ENCODE measurements at regions not wholly inside any gene's neighbourhood (a gene's known extent, or its start where the extent isn't known, plus 50 kb on each side); places are given as distances from the start of the nearest gene placed in this dataset.
"Not testable (repeated sequence)": the region's sequence is repeated elsewhere in the genome, so short reads cannot be mapped to it uniquely, and the experiment has no call there.

DNA sequence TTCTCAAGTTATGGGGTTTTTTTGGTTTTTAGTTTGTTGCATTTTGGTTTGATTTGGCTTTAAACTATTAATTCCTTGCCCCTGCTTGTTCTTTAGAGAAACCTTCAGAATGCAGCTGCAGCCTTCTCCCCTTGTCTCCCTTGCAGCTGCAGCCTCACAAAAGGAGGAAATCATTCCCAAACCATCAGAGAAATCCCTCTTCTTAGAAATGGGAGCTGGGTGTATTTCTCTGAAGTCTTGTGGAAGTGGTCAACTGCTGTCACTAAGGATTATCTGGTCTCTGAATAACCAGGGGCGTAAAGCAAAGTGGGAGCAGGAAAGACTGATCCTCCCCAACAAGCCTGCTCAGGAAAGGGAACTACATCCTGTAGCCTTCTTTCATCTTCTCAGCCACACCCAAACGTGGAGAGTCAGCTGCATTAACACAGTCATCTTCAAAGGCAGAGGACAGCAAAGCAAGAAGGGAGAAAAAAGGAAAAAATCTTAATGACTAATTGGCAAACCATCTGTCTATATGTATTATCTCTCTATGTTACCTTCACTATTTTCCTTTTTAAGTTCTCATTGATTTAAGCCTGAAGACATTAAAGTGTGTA is 1834.1 kb upstream of the PIK3C3 start:
- WGBS, result 91% methylated on average over 1 of the region's 2 CpGs
- H2AFZ ChIP-seq (ENCODE audit: low read depth, low read length), result no peak overlapping the region
- H4K91ac ChIP-seq (ENCODE audit: low read length), result no peak overlapping the region
- H3K4me1 ChIP-seq (ENCODE audit: control insufficient read depth, insufficient read depth, low read depth, low read length), result no peaks in the 10 kb centered on the region
- no peak overlapping the region for H4K8ac ChIP-seq (ENCODE audit: low read length)
- no peak overlapping the region for H3K4me3 ChIP-seq (ENCODE audit: insufficient read depth in 1 of 2, low read depth in 1 of 2, low read length in 2 of 2)
- H3K36me3 ChIP-seq (ENCODE audit: control insufficient read depth in 1 of 2, insufficient read depth in 2 of 2, low read depth in 1 of 2, low read length in 2 of 2), result no peaks in the 10 kb centered on the region
- no peak overlapping the region for H3K27ac ChIP-seq (ENCODE audit: low read length, poor library complexity, severe bottlenecking)
- no peak overlapping the region for H2BK120ac ChIP-seq (ENCODE audit: low read depth, low read length)
- H2BK12ac ChIP-seq (ENCODE audit: low read length in 2 of 2), result peak overlapping the region in 1 of 2 experiments; percentile 15
- H3K9me3 ChIP-seq (ENCODE audit: control insufficient read depth, low read length), result no peaks in the 10 kb centered on the region
- H3K9ac ChIP-seq (ENCODE audit: low read length), result no peak overlapping the region
- no peaks in the 10 kb centered on the region for H3K79me1 ChIP-seq (replicated peaks; ENCODE audit: low read length, poor library complexity, severe bottlenecking)
- no peak overlapping the region for H3K18ac ChIP-seq (ENCODE audit: low read depth in 1 of 2, low read length in 2 of 2)
- no peak overlapping the region for H2BK5ac ChIP-seq (ENCODE audit: low read depth, low read length, poor library complexity, severe bottlenecking)
- no peaks in the 10 kb centered on the region for H3K27me3 ChIP-seq (ENCODE audit: control insufficient read depth in 1 of 2, insufficient read depth in 1 of 2, low read length in 2 of 2)
- no peak overlapping the region for H3K23ac ChIP-seq (ENCODE audit: low read length in 2 of 2)
- H3K4ac ChIP-seq (ENCODE audit: low read depth in 1 of 2, low read length in 2 of 2), result no peak overlapping the region
- H3K14ac ChIP-seq (ENCODE audit: low read length in 2 of 2), result no peak overlapping the region
- no peak overlapping the region for H2AK5ac ChIP-seq (ENCODE audit: low read length, severe bottlenecking)
- no peak overlapping the region for H2BK15ac ChIP-seq (ENCODE audit: low read depth, poor library complexity, severe bottlenecking)
- no peak for DNase-seq
- H3K4me2 ChIP-seq (ENCODE audit: low read length, poor library complexity, severe bottlenecking), result no peak overlapping the region

DNA sequence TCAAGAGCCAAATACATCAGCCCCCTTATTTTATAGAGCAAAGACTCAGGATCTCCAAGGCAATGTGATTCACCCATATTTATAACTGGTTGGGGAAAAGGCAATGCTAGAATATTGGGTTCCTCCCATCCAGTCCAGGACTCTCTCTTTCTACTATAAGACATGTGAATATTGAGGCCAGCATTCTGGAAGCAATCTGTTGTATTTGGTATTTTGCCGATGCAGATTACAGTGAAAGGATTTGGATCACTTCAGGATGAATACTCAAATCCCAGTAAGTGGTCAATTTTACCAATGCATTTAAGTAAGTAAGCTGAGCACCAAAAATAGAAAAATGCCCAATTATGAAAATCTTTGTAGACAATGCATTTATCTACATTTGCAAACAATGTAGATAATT is 1834.7 kb upstream of the PIK3C3 start:
- Histone ChIP-seq H2BK12ac (ENCODE audit: low read length in 2 of 2) (no peak overlapping the region), H2AK5ac (ENCODE audit: low read length, severe bottlenecking) (no peak overlapping the region), H3K9me3 (ENCODE audit: control insufficient read depth, low read length) (no peaks in the 10 kb centered on the region), H4K91ac (ENCODE audit: low read length) (no peak overlapping the region), H2BK120ac (ENCODE audit: low read depth, low read length) (no peak overlapping the region), H3K18ac (ENCODE audit: low read depth in 1 of 2, low read length in 2 of 2) (no peak overlapping the region), H3K4me1 (ENCODE audit: control insufficient read depth, insufficient read depth, low read depth, low read length) (no peaks in the 10 kb centered on the region), H4K8ac (ENCODE audit: low read length) (no peak overlapping the region), H3K36me3 (ENCODE audit: control insufficient read depth in 1 of 2, insufficient read depth in 2 of 2, low read depth in 1 of 2, low read length in 2 of 2) (no peaks in the 10 kb centered on the region), H3K4me3 (ENCODE audit: insufficient read depth in 1 of 2, low read depth in 1 of 2, low read length in 2 of 2) (no peak overlapping the region), H3K23ac (ENCODE audit: low read length in 2 of 2) (no peak overlapping the region), H2AFZ (ENCODE audit: low read depth, low read length) (no peak overlapping the region), H3K4ac (ENCODE audit: low read depth in 1 of 2, low read length in 2 of 2) (no peak overlapping the region), H3K9ac (ENCODE audit: low read length) (no peak overlapping the region), H2BK15ac (ENCODE audit: low read depth, poor library complexity, severe bottlenecking) (no peak overlapping the region), H2BK5ac (ENCODE audit: low read depth, low read length, poor library complexity, severe bottlenecking) (no peak overlapping the region), H3K27me3 (ENCODE audit: control insufficient read depth in 1 of 2, insufficient read depth in 1 of 2, low read length in 2 of 2) (no peaks in the 10 kb centered on the region), H3K79me1 (replicated peaks; ENCODE audit: low read length, poor library complexity, severe bottlenecking) (no peaks in the 10 kb centered on the region), H3K27ac (ENCODE audit: low read length, poor library complexity, severe bottlenecking) (no peak overlapping the region), H3K14ac (ENCODE audit: low read length in 2 of 2) (no peak overlapping the region), H3K4me2 (ENCODE audit: low read length, poor library complexity, severe bottlenecking) (no peak overlapping the region)
- 100% methylated on average over 1 of the region's 1 CpG for WGBS
- no peak for DNase-seq

DNA sequence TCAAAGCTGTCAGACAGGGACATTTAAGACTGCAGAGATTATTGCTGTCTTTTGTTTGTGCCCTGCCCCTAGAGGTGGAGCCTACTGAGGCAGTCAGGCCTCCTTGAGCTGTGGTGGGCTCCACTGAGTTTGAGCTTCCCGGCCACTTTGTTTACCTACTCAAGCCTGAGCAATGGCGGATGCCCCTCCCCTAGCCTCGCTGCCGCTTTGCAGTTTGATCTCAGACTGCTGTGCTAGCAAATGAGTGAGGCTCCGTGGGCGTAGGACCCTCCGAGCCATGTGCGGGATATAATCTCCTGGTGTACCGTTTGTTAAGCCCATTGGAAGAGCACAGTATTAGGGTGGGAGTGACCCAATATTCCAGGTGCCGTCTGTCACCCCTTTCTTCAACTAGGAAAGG is 1835.5 kb upstream of the PIK3C3 start:
- not testable (repeated sequence) for H3K23ac ChIP-seq (ENCODE audit: low read length in 2 of 2); H3K9ac ChIP-seq (ENCODE audit: low read length); H4K91ac ChIP-seq (ENCODE audit: low read length); H4K8ac ChIP-seq (ENCODE audit: low read length); H3K36me3 ChIP-seq (ENCODE audit: control insufficient read depth in 1 of 2, insufficient read depth in 2 of 2, low read depth in 1 of 2, low read length in 2 of 2); H3K4me3 ChIP-seq (ENCODE audit: insufficient read depth in 1 of 2, low read depth in 1 of 2, low read length in 2 of 2); H2BK15ac ChIP-seq (ENCODE audit: low read depth, poor library complexity, severe bottlenecking); H3K4ac ChIP-seq (ENCODE audit: low read depth in 1 of 2, low read length in 2 of 2); H3K18ac ChIP-seq (ENCODE audit: low read depth in 1 of 2, low read length in 2 of 2); H3K4me2 ChIP-seq (ENCODE audit: low read length, poor library complexity, severe bottlenecking); H3K9me3 ChIP-seq (ENCODE audit: control insufficient read depth, low read length); DNase-seq; H3K79me1 ChIP-seq (replicated peaks; ENCODE audit: low read length, poor library complexity, severe bottlenecking); H2BK12ac ChIP-seq (ENCODE audit: low read length in 2 of 2); H2AFZ ChIP-seq (ENCODE audit: low read depth, low read length); H3K27ac ChIP-seq (ENCODE audit: low read length, poor library complexity, severe bottlenecking); H3K4me1 ChIP-seq (ENCODE audit: control insufficient read depth, insufficient read depth, low read depth, low read length); H3K27me3 ChIP-seq (ENCODE audit: control insufficient read depth in 1 of 2, insufficient read depth in 1 of 2, low read length in 2 of 2); H3K14ac ChIP-seq (ENCODE audit: low read length in 2 of 2); H2BK120ac ChIP-seq (ENCODE audit: low read depth, low read length); H2AK5ac ChIP-seq (ENCODE audit: low read length, severe bottlenecking); H2BK5ac ChIP-seq (ENCODE audit: low read depth, low read length, poor library complexity, severe bottlenecking)
- 83% methylated on average over 10 of the region's 10 CpGs for WGBS

DNA sequence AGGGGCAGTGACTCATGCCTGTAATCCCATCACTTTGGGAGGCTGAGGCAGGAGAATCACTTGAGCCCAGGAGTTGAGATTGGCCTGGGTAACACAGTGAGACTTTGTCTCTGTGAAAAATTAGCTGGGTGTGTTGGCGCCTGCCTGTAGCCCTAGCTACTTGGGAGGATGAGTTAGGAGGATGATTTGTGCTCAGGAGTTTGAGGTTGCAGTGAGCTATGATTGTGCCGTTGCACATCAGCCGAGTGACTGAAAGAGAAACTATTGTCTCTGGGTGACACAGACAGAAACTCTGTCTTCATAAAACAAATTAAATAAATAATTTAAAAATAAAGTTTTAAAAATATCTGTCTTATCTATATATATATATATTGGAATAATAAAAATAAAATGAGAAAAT is 1844.6 kb upstream of the PIK3C3 start:
- no peak overlapping the region for H4K91ac ChIP-seq (ENCODE audit: low read length)

More for the DNA sequence above, 1844.6 kb upstream of the PIK3C3 start:
- H2AK5ac ChIP-seq (ENCODE audit: low read length, severe bottlenecking), result no peak overlapping the region
- no peak overlapping the region for H3K14ac ChIP-seq (ENCODE audit: low read length in 2 of 2)
- no peak for DNase-seq
- H2BK5ac ChIP-seq (ENCODE audit: low read depth, low read length, poor library complexity, severe bottlenecking), result no peak overlapping the region
- H3K18ac ChIP-seq (ENCODE audit: low read depth in 1 of 2, low read length in 2 of 2), result no peak overlapping the region
- H3K9me3 ChIP-seq (ENCODE audit: control insufficient read depth, low read length), result no peaks in the 10 kb centered on the region
- no peak overlapping the region for H2AFZ ChIP-seq (ENCODE audit: low read depth, low read length)
- WGBS, result 100% methylated on average over 1 of the region's 3 CpGs
- H3K23ac ChIP-seq (ENCODE audit: low read length in 2 of 2), result no peak overlapping the region
- no peaks in the 10 kb centered on the region for H3K27me3 ChIP-seq (ENCODE audit: control insufficient read depth in 1 of 2, insufficient read depth in 1 of 2, low read length in 2 of 2)
- no peak overlapping the region for H2BK120ac ChIP-seq (ENCODE audit: low read depth, low read length)
- no peak overlapping the region for H2BK12ac ChIP-seq (ENCODE audit: low read length in 2 of 2)
- H3K4ac ChIP-seq (ENCODE audit: low read depth in 1 of 2, low read length in 2 of 2), result no peak overlapping the region
- no peaks in the 10 kb centered on the region for H3K4me1 ChIP-seq (ENCODE audit: control insufficient read depth, insufficient read depth, low read depth, low read length)
- H3K27ac ChIP-seq (ENCODE audit: low read length, poor library complexity, severe bottlenecking), result no peak overlapping the region
- no peak overlapping the region for H3K9ac ChIP-seq (ENCODE audit: low read length)
- no peaks in the 10 kb centered on the region for H3K79me1 ChIP-seq (replicated peaks; ENCODE audit: low read length, poor library complexity, severe bottlenecking)
- H2BK15ac ChIP-seq (ENCODE audit: low read depth, poor library complexity, severe bottlenecking), result no peak overlapping the region
- no peak overlapping the region for H4K8ac ChIP-seq (ENCODE audit: low read length)
- no peak overlapping the region for H3K4me2 ChIP-seq (ENCODE audit: low read length, poor library complexity, severe bottlenecking)
- no peaks in the 10 kb centered on the region for H3K36me3 ChIP-seq (ENCODE audit: control insufficient read depth in 1 of 2, insufficient read depth in 2 of 2, low read depth in 1 of 2, low read length in 2 of 2)
- H3K4me3 ChIP-seq (ENCODE audit: insufficient read depth in 1 of 2, low read depth in 1 of 2, low read length in 2 of 2), result no peak overlapping the region
